H9 (cell line): ENCODE measurements at regions not wholly inside any gene's neighbourhood (a gene's known extent, or its start where the extent isn't known, plus 50 kb on each side); places are given as distances from the start of the nearest gene placed in this dataset.
"Not testable (repeated sequence)": the region's sequence is repeated elsewhere in the genome, so short reads cannot be mapped to it uniquely, and the experiment has no call there.

Experiments used
- DNase-seq: peaks from one replicate; pipeline ENCODE4 v3.0.0-alpha.2; 2017
- H2AFZ ChIP-seq: one replicate; pipeline ENCODE4 v1.6.1; 2013; ENCODE audit warnings: mild to moderate bottlenecking, low read length, control low read depth, moderate library complexity
- H2AK5ac ChIP-seq: 2 replicates; pipeline ENCODE4 v1.6.1; 2013; ENCODE audit warnings: low read length, control low read depth, mixed read lengths; ENCODE audit not compliant: insufficient read length
- H2BK120ac ChIP-seq: one replicate; pipeline ENCODE4 v1.6.1; 2013; ENCODE audit warnings: low read depth, mild to moderate bottlenecking, low read length, control low read depth, inconsistent platforms; ENCODE audit not compliant: poor library complexity, severe bottlenecking
- H2BK12ac ChIP-seq: 2 replicates; pipeline ENCODE4 v1.6.1; 2013; ENCODE audit warnings: low read length, control low read depth, mixed read lengths, low read depth; ENCODE audit not compliant: insufficient read length
- H2BK15ac ChIP-seq: 2 replicates; pipeline ENCODE4 v1.6.1; 2013; ENCODE audit warnings: low read depth, low read length, control low read depth
- H2BK20ac ChIP-seq: one replicate; pipeline ENCODE4 v1.6.1; 2013; ENCODE audit warnings: low read depth, mild to moderate bottlenecking, low read length, control low read depth, inconsistent platforms; ENCODE audit not compliant: poor library complexity, severe bottlenecking
- H2BK5ac ChIP-seq: 2 replicates; pipeline ENCODE4 v1.6.1; 2013; ENCODE audit warnings: low read length, control low read depth, mixed read lengths; ENCODE audit not compliant: insufficient read length
- H3K14ac ChIP-seq: 2 replicates; pipeline ENCODE4 v1.6.1; 2013; ENCODE audit warnings: low read length, control low read depth; ENCODE audit not compliant: insufficient read depth
- H3K18ac ChIP-seq: 2 replicates; pipeline ENCODE4 v1.6.1; 2013; ENCODE audit warnings: low read depth, mild to moderate bottlenecking, mixed read lengths, low read length, control low read depth; ENCODE audit not compliant: insufficient read length
- H3K23ac ChIP-seq: 2 replicates; pipeline ENCODE4 v1.6.1; 2013; ENCODE audit warnings: low read length, control low read depth, mixed read lengths, low read depth; ENCODE audit not compliant: insufficient read length
- H3K23me2 ChIP-seq: 2 replicates; pipeline ENCODE4 v1.6.1; 2013; ENCODE audit warnings: low read depth, mild to moderate bottlenecking, mixed read lengths, low read length, control low read depth; ENCODE audit not compliant: insufficient read length, poor library complexity, severe bottlenecking
- H3K27ac ChIP-seq: 2 replicates; pipeline ENCODE4 v1.5.1; 2013; ENCODE audit warnings: low read length, control low read depth, mixed read lengths, low read depth; ENCODE audit not compliant: insufficient read length
- H3K27me3 ChIP-seq: 2 replicates; pipeline ENCODE4 v1.6.1; 2013; ENCODE audit warnings: low read length, control low read depth, inconsistent platforms; ENCODE audit not compliant: insufficient read depth
- H3K4ac ChIP-seq: 2 replicates; pipeline ENCODE4 v1.6.1; 2013; ENCODE audit warnings: low read depth, mild to moderate bottlenecking, control low read depth, inconsistent platforms, low read length, moderate library complexity
- H3K4me1 ChIP-seq: 2 replicates; pipeline ENCODE4 v1.6.1; 2013; ENCODE audit warnings: low read length, control low read depth, inconsistent platforms; ENCODE audit not compliant: insufficient read depth
- H3K4me2 ChIP-seq: 2 replicates; pipeline ENCODE4 v1.6.1; 2013; ENCODE audit warnings: low read length, control low read depth, mixed read lengths; ENCODE audit not compliant: insufficient read length, insufficient read depth
- H3K56ac ChIP-seq: 2 replicates; pipeline ENCODE4 v1.6.1; 2013; ENCODE audit warnings: low read depth, mild to moderate bottlenecking, mixed read lengths, low read length, control low read depth; ENCODE audit not compliant: insufficient read length
- H3K79me1 ChIP-seq: 2 replicates; pipeline ENCODE4 v1.6.1; 2013; ENCODE audit warnings: low read depth, mild to moderate bottlenecking, moderate library complexity, low read length, control low read depth, inconsistent platforms; ENCODE audit not compliant: insufficient read depth, poor library complexity, severe bottlenecking
- H3K79me2 ChIP-seq: 2 replicates; pipeline ENCODE4 v1.6.1; 2013; ENCODE audit warnings: low read length, control low read depth, inconsistent platforms; ENCODE audit not compliant: insufficient read depth
- H3K9ac ChIP-seq: 2 replicates; pipeline ENCODE4 v1.6.1; 2013; ENCODE audit warnings: low read length, control low read depth, mixed read lengths; ENCODE audit not compliant: insufficient read length; ENCODE audit errors: extremely low read depth
- H3K9me3 ChIP-seq: one replicate; pipeline ENCODE4 v1.6.1; 2013; ENCODE audit warnings: low read depth, low read length, inconsistent platforms; ENCODE audit not compliant: control insufficient read depth
- H3T11ph ChIP-seq: one replicate; pipeline ENCODE4 v1.6.1; 2013; ENCODE audit warnings: mild to moderate bottlenecking, low read length, control low read depth, inconsistent platforms
- H4K20me1 ChIP-seq: one replicate; pipeline ENCODE4 v1.6.1; 2013; ENCODE audit not compliant: control insufficient read depth, insufficient read length, insufficient read depth
- H4K5ac ChIP-seq: 2 replicates; pipeline ENCODE4 v1.6.1; 2013; ENCODE audit warnings: low read depth, mild to moderate bottlenecking, mixed read lengths, low read length, control low read depth; ENCODE audit not compliant: insufficient read length
- H4K8ac ChIP-seq: replicated peaks from 2 replicates; pipeline ENCODE4 v1.6.1; 2013; ENCODE audit warnings: low read length, control low read depth, mixed read lengths, low read depth; ENCODE audit not compliant: insufficient read length
- H4K91ac ChIP-seq: 2 replicates; pipeline ENCODE4 v1.6.1; 2013; ENCODE audit warnings: low read depth, mild to moderate bottlenecking, moderate library complexity, mixed read lengths, low read length, control low read depth; ENCODE audit not compliant: insufficient read length
- H3K27ac Mint-ChIP-seq, 3 experiments: 2 replicates in 2 of 3; 3 replicates in 1 of 3; pipeline ENCODE4 v1.8.0; 2020 to 2021; ENCODE audit warnings: mixed read lengths in 3 of 3, mild to moderate bottlenecking in 1 of 3, moderate library complexity in 1 of 3
- H3K27me3 Mint-ChIP-seq: 2 replicates; pipeline ENCODE4 v1.8.0; 2021; ENCODE audit warnings: low read depth, mild to moderate bottlenecking, moderate library complexity, mixed read lengths
- H3K36me3 Mint-ChIP-seq, 3 experiments: 2 replicates in 2 of 3; 3 replicates in 1 of 3; pipeline ENCODE4 v1.8.0; 2020 to 2021; ENCODE audit warnings: low read depth in 3 of 3, mixed read lengths in 3 of 3; ENCODE audit not compliant: insufficient read depth in 1 of 3
- H3K4me1 Mint-ChIP-seq, 2 experiments: 2 replicates each; pipeline ENCODE4 v1.8.0; 2020; ENCODE audit warnings: mixed read lengths in 2 of 2
- H3K4me3 Mint-ChIP-seq, 2 experiments: 2 replicates in 1 of 2; 3 replicates in 1 of 2; pipeline ENCODE4 v1.8.0; 2020 to 2021; ENCODE audit warnings: mild to moderate bottlenecking in 2 of 2, mixed read lengths in 2 of 2, moderate library complexity in 1 of 2
- H3K9me3 Mint-ChIP-seq, 2 experiments: 2 replicates in 1 of 2; 3 replicates in 1 of 2; pipeline ENCODE4 v1.8.0; 2020; ENCODE audit warnings: mild to moderate bottlenecking in 2 of 2, mixed read lengths in 2 of 2, moderate library complexity in 1 of 2
- WGBS: extraction: QIAGEN DNeasy Blood & Tissue Kit; methylation state at CpG from one replicate; pipeline ENCODE4 v1.1.7; 2013; ENCODE audit warnings: missing lambda C conversion rate, low lambda C conversion rate, mixed read lengths; ENCODE audit not compliant: insufficient read length; ENCODE audit errors: extremely low coverage; 5-methylcytosine and 5-hydroxymethylcytosine counted together
- TF ChIP-seq, protein P1 (sequence below): fragments of 200-600 bp; sonication (generic); conservative IDR thresholded peaks from 3 replicates; pipeline ENCODE4 v1.8.0; 2021; ENCODE audit warnings: antibody characterized with exemption, mild to moderate bottlenecking

DNA sequence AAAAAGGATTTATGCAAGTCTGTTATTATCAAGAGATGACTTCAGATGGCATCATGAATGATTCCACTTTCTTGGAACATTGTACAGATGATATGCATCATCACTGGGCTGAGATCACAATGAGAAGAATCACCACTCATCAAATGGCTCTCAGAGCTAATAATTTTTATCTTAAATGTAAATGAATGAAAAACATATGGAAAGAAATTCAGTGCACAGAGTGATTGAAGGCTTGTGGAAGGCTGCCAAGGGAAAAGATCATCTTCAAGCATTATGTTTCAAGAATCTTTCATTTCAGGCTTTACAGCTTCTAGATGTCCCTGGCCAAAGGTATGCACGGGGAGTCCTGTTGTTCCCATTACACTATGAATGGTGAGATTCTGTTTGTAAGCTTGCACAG, 955.7 kb downstream of the TTLL7 start:
- no peaks in the 10 kb centered on the region for H3K23me2 ChIP-seq
- H2BK15ac ChIP-seq: no peak overlapping the region
- H4K8ac ChIP-seq: no peak overlapping the region
- no peak overlapping the region for H3K18ac ChIP-seq
- Mint-ChIP-seq H3K9me3 (no peaks in the 10 kb centered on the region), H3K36me3 (peaks cover 0 to 2% (median 0%) of the 10 kb centered on the region in 3 experiments; a peak in 1 of 7 replicates), H3K4me3 (no peak overlapping the region), H3K27me3 (no peaks in the 10 kb centered on the region), H3K4me1 (no peaks in the 10 kb centered on the region), H3K27ac (no peak overlapping the region)
- no peak overlapping the region for H2BK12ac ChIP-seq
- H4K20me1 ChIP-seq: no peaks in the 10 kb centered on the region
- H3K27me3 ChIP-seq: no peaks in the 10 kb centered on the region
- WGBS: no CpG with 5 or more reads among the region's 1 CpG
- H3K23ac ChIP-seq: no peak overlapping the region
- no peak overlapping the region for H3K14ac ChIP-seq
- H4K91ac ChIP-seq: no peak overlapping the region
- no peak overlapping the region for H3K4ac ChIP-seq
- no peaks in the 10 kb centered on the region for H3K79me2 ChIP-seq
- H3K27ac ChIP-seq: no peak overlapping the region
- TF ChIP-seq, protein P1, sequence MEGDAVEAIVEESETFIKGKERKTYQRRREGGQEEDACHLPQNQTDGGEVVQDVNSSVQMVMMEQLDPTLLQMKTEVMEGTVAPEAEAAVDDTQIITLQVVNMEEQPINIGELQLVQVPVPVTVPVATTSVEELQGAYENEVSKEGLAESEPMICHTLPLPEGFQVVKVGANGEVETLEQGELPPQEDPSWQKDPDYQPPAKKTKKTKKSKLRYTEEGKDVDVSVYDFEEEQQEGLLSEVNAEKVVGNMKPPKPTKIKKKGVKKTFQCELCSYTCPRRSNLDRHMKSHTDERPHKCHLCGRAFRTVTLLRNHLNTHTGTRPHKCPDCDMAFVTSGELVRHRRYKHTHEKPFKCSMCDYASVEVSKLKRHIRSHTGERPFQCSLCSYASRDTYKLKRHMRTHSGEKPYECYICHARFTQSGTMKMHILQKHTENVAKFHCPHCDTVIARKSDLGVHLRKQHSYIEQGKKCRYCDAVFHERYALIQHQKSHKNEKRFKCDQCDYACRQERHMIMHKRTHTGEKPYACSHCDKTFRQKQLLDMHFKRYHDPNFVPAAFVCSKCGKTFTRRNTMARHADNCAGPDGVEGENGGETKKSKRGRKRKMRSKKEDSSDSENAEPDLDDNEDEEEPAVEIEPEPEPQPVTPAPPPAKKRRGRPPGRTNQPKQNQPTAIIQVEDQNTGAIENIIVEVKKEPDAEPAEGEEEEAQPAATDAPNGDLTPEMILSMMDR: no peak
- H3K9me3 ChIP-seq: no peaks in the 10 kb centered on the region
- H3K9ac ChIP-seq: no peak overlapping the region
- no peaks in the 10 kb centered on the region for H3K79me1 ChIP-seq
- no peak overlapping the region for H2BK20ac ChIP-seq
- no peak overlapping the region for H3T11ph ChIP-seq
- no peak overlapping the region for H2AFZ ChIP-seq
- H3K4me2 ChIP-seq: no peak overlapping the region
- H2BK120ac ChIP-seq: no peak overlapping the region
- no peak overlapping the region for H2BK5ac ChIP-seq
- no peaks in the 10 kb centered on the region for H3K4me1 ChIP-seq
- no peak for DNase-seq
- H4K5ac ChIP-seq: no peak overlapping the region
- H3K56ac ChIP-seq: no peak overlapping the region
- H2AK5ac ChIP-seq: no peak overlapping the region

DNA sequence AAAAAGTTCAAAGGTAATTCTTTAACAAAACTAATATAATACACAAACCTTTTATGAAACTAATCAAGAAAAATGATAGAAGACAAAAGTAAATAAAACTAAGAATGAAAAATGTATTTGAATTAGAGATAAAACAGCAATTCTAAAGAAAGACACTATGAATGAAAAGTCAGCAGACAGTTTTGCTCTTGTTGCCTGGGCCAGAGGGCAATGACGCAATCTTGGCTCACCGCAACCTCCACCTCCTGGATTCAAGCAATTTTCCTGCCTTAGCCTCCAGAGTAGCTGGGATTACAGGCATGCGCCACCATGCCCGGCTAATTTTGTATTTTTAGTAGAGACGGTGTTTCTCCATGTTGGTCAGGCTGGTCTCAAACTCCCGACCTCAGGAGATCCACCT, 959.8 kb downstream of the TTLL7 start:
- H3K4me2 ChIP-seq, H3K27ac Mint-ChIP-seq, H2BK5ac ChIP-seq, H2BK15ac ChIP-seq, H3K56ac ChIP-seq, H3K4me1 Mint-ChIP-seq, H2BK120ac ChIP-seq, H3K79me1 ChIP-seq, H4K20me1 ChIP-seq, H3K9me3 ChIP-seq, H2AK5ac ChIP-seq, H2AFZ ChIP-seq, H3K4me1 ChIP-seq, H3K4me3 Mint-ChIP-seq, H3T11ph ChIP-seq, H4K5ac ChIP-seq, H3K9ac ChIP-seq, H3K27me3 Mint-ChIP-seq, H4K8ac ChIP-seq, H2BK20ac ChIP-seq, H2BK12ac ChIP-seq, H3K4ac ChIP-seq, H3K14ac ChIP-seq, H3K27me3 ChIP-seq, H4K91ac ChIP-seq, H3K79me2 ChIP-seq, H3K23ac ChIP-seq, H3K23me2 ChIP-seq, DNase-seq, H3K18ac ChIP-seq, H3K27ac ChIP-seq: not testable (repeated sequence)
- peaks cover 9 to 21% (median 13%) of the 10 kb centered on the region in 3 experiments; a peak in 6 of 7 replicates for H3K36me3 Mint-ChIP-seq
- WGBS: no CpG with 5 or more reads among the region's 6 CpGs
- peaks cover 13% of the 10 kb centered on the region in 2 experiments; a peak in 2 of 5 replicates for H3K9me3 Mint-ChIP-seq
